ENCODE measurements at regions not wholly inside any gene's neighbourhood (a gene's known extent, or its start where the extent isn't known, plus 50 kb on each side); places are given as distances from the start of the nearest gene placed in this dataset.

DNA sequence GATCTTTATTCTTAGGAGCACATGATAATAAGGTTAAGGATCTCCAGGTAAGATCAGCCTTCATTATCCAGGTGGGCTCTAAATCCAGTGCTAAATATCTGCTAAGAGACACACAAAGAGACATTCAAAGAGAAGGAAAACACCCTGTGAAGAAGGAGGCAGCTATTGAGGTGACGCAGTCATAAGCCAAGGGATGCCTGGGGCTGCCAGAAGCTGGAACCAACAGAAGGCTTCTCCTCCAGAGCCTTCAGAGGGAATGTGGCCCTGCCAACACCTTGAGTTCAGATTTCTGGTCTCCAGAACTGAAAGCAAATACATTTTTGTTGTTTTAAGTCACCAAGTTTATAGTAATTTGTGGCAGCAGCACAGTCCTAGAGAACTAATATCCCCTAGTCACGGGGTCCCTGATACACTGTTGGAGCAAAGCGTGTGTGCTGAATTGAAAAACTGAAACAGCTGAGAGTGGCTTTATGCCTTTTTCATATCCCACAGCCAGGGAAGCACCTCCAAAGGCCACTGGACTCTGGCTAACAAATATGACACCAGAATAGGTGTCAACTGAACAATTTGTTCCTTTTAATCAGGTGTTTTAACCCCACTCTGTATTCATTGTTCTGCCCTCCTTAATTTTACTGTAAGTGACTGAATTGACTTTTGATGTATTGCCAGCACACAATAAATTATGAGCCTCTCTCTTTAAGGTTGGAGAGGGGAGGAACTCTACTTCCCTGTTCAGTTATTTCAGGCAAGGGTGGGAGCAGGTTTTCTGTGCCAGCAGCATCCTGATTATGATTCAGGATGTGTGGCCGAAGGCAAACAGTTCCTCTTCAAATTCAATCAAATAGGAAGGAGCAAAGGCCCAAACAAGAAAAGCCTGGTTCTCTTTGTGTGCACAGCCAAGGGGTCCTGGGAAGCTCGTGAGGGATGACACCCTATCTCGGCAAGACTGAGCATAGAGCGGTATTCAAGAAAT, 151.8 kb upstream of the HES1 start:
- TF ChIP-seq, protein P1, sequence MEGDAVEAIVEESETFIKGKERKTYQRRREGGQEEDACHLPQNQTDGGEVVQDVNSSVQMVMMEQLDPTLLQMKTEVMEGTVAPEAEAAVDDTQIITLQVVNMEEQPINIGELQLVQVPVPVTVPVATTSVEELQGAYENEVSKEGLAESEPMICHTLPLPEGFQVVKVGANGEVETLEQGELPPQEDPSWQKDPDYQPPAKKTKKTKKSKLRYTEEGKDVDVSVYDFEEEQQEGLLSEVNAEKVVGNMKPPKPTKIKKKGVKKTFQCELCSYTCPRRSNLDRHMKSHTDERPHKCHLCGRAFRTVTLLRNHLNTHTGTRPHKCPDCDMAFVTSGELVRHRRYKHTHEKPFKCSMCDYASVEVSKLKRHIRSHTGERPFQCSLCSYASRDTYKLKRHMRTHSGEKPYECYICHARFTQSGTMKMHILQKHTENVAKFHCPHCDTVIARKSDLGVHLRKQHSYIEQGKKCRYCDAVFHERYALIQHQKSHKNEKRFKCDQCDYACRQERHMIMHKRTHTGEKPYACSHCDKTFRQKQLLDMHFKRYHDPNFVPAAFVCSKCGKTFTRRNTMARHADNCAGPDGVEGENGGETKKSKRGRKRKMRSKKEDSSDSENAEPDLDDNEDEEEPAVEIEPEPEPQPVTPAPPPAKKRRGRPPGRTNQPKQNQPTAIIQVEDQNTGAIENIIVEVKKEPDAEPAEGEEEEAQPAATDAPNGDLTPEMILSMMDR (IDR thresholded peaks at IDR 0.05): no peak
- TF ChIP-seq POLR2A (IDR thresholded peaks at IDR 0.05): no peak
